Upper lobe of left lung (tissue), 6 donors: ENCODE measurements at regions not wholly inside any gene's neighbourhood (a gene's known extent, or its start where the extent isn't known, plus 50 kb on each side); places are given as distances from the start of the nearest gene placed in this dataset.

Experiments
- ATAC-seq, 2 donors: fragments of 200-7000 bp; cut with Tn5 transposase; one replicate each; pipeline ENCODE4 v1.9.1; 2022; ENCODE audit warnings: mild to moderate bottlenecking in 2 of 2, moderate library complexity in 2 of 2; ENCODE audit not compliant: low FRiP score in 2 of 2
- DNase-seq, 2 donors: peaks; one replicate each; pipeline ENCODE4 v3.0.0-alpha.2; 2019 to 2020
- H3K27ac ChIP-seq, 4 donors: fragments of 200-600 bp; sonication (generic); one replicate each; pipeline ENCODE4 v1.5.1; 2016 to 2019
- H3K27me3 ChIP-seq, 4 donors: fragments of 200-600 bp; sonication (generic); one replicate each; pipeline ENCODE4 v1.5.1; 2017 to 2019
- H3K36me3 ChIP-seq, 4 donors: fragments of 200-600 bp; sonication (generic); one replicate each; pipeline ENCODE4 v1.5.1; 2016 to 2019
- H3K4me1 ChIP-seq, 4 donors: fragments of 200-600 bp; sonication (generic); one replicate each; pipeline ENCODE4 v1.5.1; 2018 to 2019
- H3K4me3 ChIP-seq, 4 donors: fragments of 200-600 bp; sonication (generic); one replicate each; pipeline ENCODE4 v1.5.1; 2017 to 2019; ENCODE audit warnings: mild to moderate bottlenecking in 2 of 4, moderate library complexity in 1 of 4
- H3K9me3 ChIP-seq, 4 donors: fragments of 200-600 bp; sonication (generic); one replicate each; pipeline ENCODE4 v1.5.1; 2018 to 2019
- CTCF ChIP-seq, 6 experiments: fragments of 450-650 bp in 4 of 6; fragments of 200-600 bp in 2 of 6; sonication (generic) in 2 of 6; IDR thresholded peaks; one replicate each; pipeline ENCODE4 v1.5.1; 2016 to 2019; ENCODE audit warnings: antibody characterized with exemption in 6 of 6
- EP300 ChIP-seq, 4 donors: sonication (generic); formaldehyde crosslinking; IDR thresholded peaks; one replicate each; pipeline ENCODE4 v1.5.1; 2017; ENCODE audit warnings: antibody characterized with exemption in 4 of 4, control low read depth in 2 of 4
- POLR2A ChIP-seq, 4 donors: fragments of 450-650 bp; IDR thresholded peaks; one replicate each; pipeline ENCODE4 v1.5.1; 2016 to 2017; ENCODE audit warnings: antibody characterized with exemption in 4 of 4, mild to moderate bottlenecking in 2 of 4
- POLR2AphosphoS5 ChIP-seq, 2 donors: sonication (generic); formaldehyde crosslinking; IDR thresholded peaks; one replicate each; pipeline ENCODE4 v1.5.1; 2017; ENCODE audit warnings: antibody characterized with exemption in 2 of 2
- WGBS, 2 donors: methylation state at CpG; one replicate each; pipeline ENCODE4 v1.1.5; 2017 to 2018; 5-methylcytosine and 5-hydroxymethylcytosine counted together
- donor health status: DM: no; HTN: no; CAD: no; lungs with moderate emphysema.
- donor health status: DM: no; HTN: yes; CAD: no; lungs with severe emphysema.

DNA sequence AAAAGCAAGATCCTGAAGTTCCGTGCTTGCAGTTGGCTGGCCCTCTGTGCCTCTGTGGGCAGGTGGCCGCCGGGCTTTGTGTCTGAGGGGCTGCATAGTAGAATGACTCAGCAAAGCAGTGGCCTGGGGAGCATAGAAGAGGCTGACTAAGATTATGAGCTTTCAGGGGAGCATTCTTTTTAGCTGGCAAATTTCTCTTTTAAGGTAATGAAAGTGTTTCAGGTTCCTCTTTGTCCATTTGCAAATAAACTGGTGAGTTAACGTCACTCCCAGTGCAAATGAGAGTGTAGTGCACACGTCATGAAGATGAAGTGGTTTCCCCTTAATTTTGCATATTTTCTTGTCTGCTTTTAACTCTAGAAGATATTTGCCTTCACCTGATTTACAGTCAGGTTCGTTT, 98.6 kb downstream of the BCL2L11 start:
- DNase-seq, result no peak
- no peaks in the 10 kb centered on the region for H3K27me3 ChIP-seq
- no peak for ATAC-seq
- TF ChIP-seq POLR2A (IDR thresholded peaks at IDR 0.05), result no peak
- TF ChIP-seq CTCF (IDR thresholded peaks at IDR 0.05), result no peak
- TF ChIP-seq EP300 (IDR thresholded peaks at IDR 0.05), result no peak
- TF ChIP-seq POLR2AphosphoS5 (IDR thresholded peaks at IDR 0.05), result no peak
- no peaks in the 10 kb centered on the region for H3K4me1 ChIP-seq
- 58 to 62% methylated on average over 6 of the region's 6 CpGs for WGBS, 2 donors
- H3K36me3 ChIP-seq, result no peaks in the 10 kb centered on the region
- no peak overlapping the region for H3K4me3 ChIP-seq
- H3K27ac ChIP-seq, result no peak overlapping the region
- H3K9me3 ChIP-seq, result peaks cover 0 to 8% (median 2%) of the 10 kb centered on the region in 4 donors

GRCh38 chr2:111219734-111220505, 99.2 kb downstream of the BCL2L11 start:
- H3K4me3 ChIP-seq, result no peak overlapping the region
- no peaks in the 10 kb centered on the region for H3K36me3 ChIP-seq
- no peaks in the 10 kb centered on the region for H3K4me1 ChIP-seq
- DNase-seq (no peak), ATAC-seq (no peak)
- 84 to 94% methylated on average over 5 of the region's 5 CpGs for WGBS, 2 donors
- H3K27me3 ChIP-seq, result no peaks in the 10 kb centered on the region
- peaks cover 0 to 3% (median 0%) of the 10 kb centered on the region in 4 donors for H3K9me3 ChIP-seq
- TF ChIP-seq EP300 (IDR thresholded peaks at IDR 0.05), result no peak
- no peak for TF ChIP-seq POLR2AphosphoS5 (IDR thresholded peaks at IDR 0.05)
- TF ChIP-seq CTCF (IDR thresholded peaks at IDR 0.05), result no peak
- no peak for TF ChIP-seq POLR2A (IDR thresholded peaks at IDR 0.05)
- H3K27ac ChIP-seq, result no peak overlapping the region

DNA sequence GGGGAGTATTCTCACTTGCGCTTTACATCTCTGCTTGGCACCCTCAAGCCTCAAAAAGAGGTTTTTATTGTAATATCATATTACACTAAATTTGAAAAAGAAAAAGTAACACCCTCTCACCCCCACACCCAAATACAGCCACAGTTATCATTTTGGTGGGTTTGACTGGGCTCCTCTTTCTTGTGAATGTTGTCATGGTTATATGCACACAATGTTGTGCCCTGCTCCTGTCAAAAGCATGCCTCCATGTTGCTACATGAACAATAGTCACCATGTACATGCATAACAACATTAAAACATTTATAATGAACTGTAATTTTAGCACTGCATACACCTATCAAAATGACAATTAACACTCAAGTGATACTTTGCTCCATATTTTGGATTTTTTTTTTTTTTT, 100.2 kb downstream of the BCL2L11 start:
- Histone ChIP-seq H3K4me1 (no peaks in the 10 kb centered on the region), H3K27me3 (no peaks in the 10 kb centered on the region), H3K4me3 (no peak overlapping the region), H3K36me3 (no peaks in the 10 kb centered on the region), H3K9me3 (no peaks in the 10 kb centered on the region), H3K27ac (no peak overlapping the region)
- WGBS, 2 donors, result 96 to 100% methylated on average over 1 of the region's 1 CpG
- ATAC-seq (no peak), DNase-seq (no peak)
- TF ChIP-seq POLR2AphosphoS5 (IDR thresholded peaks at IDR 0.05) (no peak), EP300 (IDR thresholded peaks at IDR 0.05) (no peak), CTCF (IDR thresholded peaks at IDR 0.05) (no peak), POLR2A (IDR thresholded peaks at IDR 0.05) (no peak)

- ATAC-seq (no peak), DNase-seq (no peak)
- H3K36me3 ChIP-seq, result no peaks in the 10 kb centered on the region
- no peaks in the 10 kb centered on the region for H3K9me3 ChIP-seq
- H3K27ac ChIP-seq, result no peak overlapping the region
- no peaks in the 10 kb centered on the region for H3K4me1 ChIP-seq
- no peaks in the 10 kb centered on the region for H3K27me3 ChIP-seq
- 67 to 76% methylated on average over 3 of the region's 3 CpGs for WGBS, 2 donors
- no peak overlapping the region for H3K4me3 ChIP-seq
- TF ChIP-seq POLR2A (IDR thresholded peaks at IDR 0.05), result no peak
- no peak for TF ChIP-seq EP300 (IDR thresholded peaks at IDR 0.05)
- no peak for TF ChIP-seq POLR2AphosphoS5 (IDR thresholded peaks at IDR 0.05)
- TF ChIP-seq CTCF (IDR thresholded peaks at IDR 0.05), result no peak
Observed at GRCh38 chr2:111221701-111222100, 101.0 kb downstream of the BCL2L11 start.
